GM18505 (cell line): ENCODE measurements at regions not wholly inside any gene's neighbourhood (a gene's known extent, or its start where the extent isn't known, plus 50 kb on each side); places are given as distances from the start of the nearest gene placed in this dataset.

ENCODE experiments used
- ATAC-seq: cut with Tn5 transposase; IDR thresholded peaks from one replicate; pipeline ENCODE4 v1.9.1; 2021; ENCODE audit not compliant: unreplicated experiment
- POLR2A ChIP-seq: IDR thresholded peaks from 4 replicates; pipeline ENCODE4 v1.6.1; 2011; ENCODE audit warnings: borderline replicate concordance; ENCODE audit not compliant: insufficient read depth, insufficient read length; ENCODE audit errors: extremely low read depth

GRCh38 chr16:86781046-86781445 lies 202.7 kb downstream of the FOXL1 start:
- no peak for TF ChIP-seq POLR2A
- no peak for ATAC-seq

- no peak for ATAC-seq
- no peak for TF ChIP-seq POLR2A
Observed at GRCh38 chr16:86783636-86784626, 205.6 kb downstream of the FOXL1 start.

- no peak for ATAC-seq
- no peak for TF ChIP-seq POLR2A
Observed at GRCh38 chr16:86786338-86786737, 208.0 kb downstream of the FOXL1 start.

- ATAC-seq = no peak
Observed at GRCh38 chr16:86786994-86787393, 208.6 kb downstream of the FOXL1 start.

GRCh38 chr16:86787538-86787937 lies 209.2 kb downstream of the FOXL1 start:
- TF ChIP-seq POLR2A = no peak
- no peak for ATAC-seq

More at GRCh38 chr16:86786994-86787393, 208.6 kb downstream of the FOXL1 start:
- no peak for TF ChIP-seq POLR2A

GRCh38 chr16:86789621-86790051 lies 211.3 kb downstream of the FOXL1 start:
- no peak for ATAC-seq
- TF ChIP-seq POLR2A = no peak

GRCh38 chr16:86791287-86792035 lies 213.1 kb downstream of the FOXL1 start:
- no peak for ATAC-seq
- TF ChIP-seq POLR2A = no peak

- TF ChIP-seq POLR2A = no peak
- ATAC-seq = no peak
Observed at GRCh38 chr16:86794216-86794864, 216.0 kb downstream of the FOXL1 start.

- TF ChIP-seq POLR2A = no peak
- ATAC-seq = no peak
Observed at GRCh38 chr16:86797700-86798099, 219.4 kb downstream of the FOXL1 start.

- no peak for TF ChIP-seq POLR2A
Observed at GRCh38 chr16:86798247-86799041, 220.1 kb downstream of the FOXL1 start.

GRCh38 chr16:86799367-86799766 lies 221.0 kb downstream of the FOXL1 start:
- no peak for ATAC-seq

More at GRCh38 chr16:86798247-86799041, 220.1 kb downstream of the FOXL1 start:
- ATAC-seq = no peak

GRCh38 chr16:86800894-86801293 lies 222.5 kb downstream of the FOXL1 start:
- TF ChIP-seq POLR2A = no peak
- ATAC-seq = no peak

More at GRCh38 chr16:86799367-86799766, 221.0 kb downstream of the FOXL1 start:
- TF ChIP-seq POLR2A = no peak

- ATAC-seq = no peak
Observed at GRCh38 chr16:86802013-86802412, 223.7 kb downstream of the FOXL1 start.

GRCh38 chr16:86805188-86805587 lies 226.8 kb downstream of the FOXL1 start:
- no peak for ATAC-seq
- no peak for TF ChIP-seq POLR2A

More at GRCh38 chr16:86802013-86802412, 223.7 kb downstream of the FOXL1 start:
- no peak for TF ChIP-seq POLR2A
